HUES48 (cell line): ENCODE measurements at regions not wholly inside any gene's neighbourhood (a gene's known extent, or its start where the extent isn't known, plus 50 kb on each side); places are given as distances from the start of the nearest gene placed in this dataset.

Source experiments
- H3K27ac ChIP-seq: one replicate; pipeline ENCODE4 v1.7.0; 2013; ENCODE audit warnings: low read depth, low read length, inconsistent platforms
- H3K27me3 ChIP-seq: 2 replicates; pipeline ENCODE4 v1.6.1; 2013; ENCODE audit warnings: mild to moderate bottlenecking, low read length; ENCODE audit not compliant: control insufficient read depth, insufficient read depth
- H3K36me3 ChIP-seq: 2 replicates; pipeline ENCODE4 v1.6.1; 2013; ENCODE audit warnings: low read length; ENCODE audit not compliant: control insufficient read depth, insufficient read depth
- H3K4me1 ChIP-seq: 2 replicates; pipeline ENCODE4 v1.6.1; 2013; ENCODE audit warnings: mild to moderate bottlenecking, low read length; ENCODE audit not compliant: control insufficient read depth, insufficient read depth
- H3K4me3 ChIP-seq: 2 replicates; pipeline ENCODE4 v1.5.1; 2013; ENCODE audit warnings: mild to moderate bottlenecking, low read depth, low read length
- H3K9ac ChIP-seq: 2 replicates; pipeline ENCODE4 v1.6.1; 2013; ENCODE audit warnings: mild to moderate bottlenecking, low read depth, low read length, moderate library complexity
- H3K9me3 ChIP-seq: 2 replicates; pipeline ENCODE4 v1.6.1; 2013; ENCODE audit warnings: low read length; ENCODE audit not compliant: control insufficient read depth, insufficient read depth

DNA sequence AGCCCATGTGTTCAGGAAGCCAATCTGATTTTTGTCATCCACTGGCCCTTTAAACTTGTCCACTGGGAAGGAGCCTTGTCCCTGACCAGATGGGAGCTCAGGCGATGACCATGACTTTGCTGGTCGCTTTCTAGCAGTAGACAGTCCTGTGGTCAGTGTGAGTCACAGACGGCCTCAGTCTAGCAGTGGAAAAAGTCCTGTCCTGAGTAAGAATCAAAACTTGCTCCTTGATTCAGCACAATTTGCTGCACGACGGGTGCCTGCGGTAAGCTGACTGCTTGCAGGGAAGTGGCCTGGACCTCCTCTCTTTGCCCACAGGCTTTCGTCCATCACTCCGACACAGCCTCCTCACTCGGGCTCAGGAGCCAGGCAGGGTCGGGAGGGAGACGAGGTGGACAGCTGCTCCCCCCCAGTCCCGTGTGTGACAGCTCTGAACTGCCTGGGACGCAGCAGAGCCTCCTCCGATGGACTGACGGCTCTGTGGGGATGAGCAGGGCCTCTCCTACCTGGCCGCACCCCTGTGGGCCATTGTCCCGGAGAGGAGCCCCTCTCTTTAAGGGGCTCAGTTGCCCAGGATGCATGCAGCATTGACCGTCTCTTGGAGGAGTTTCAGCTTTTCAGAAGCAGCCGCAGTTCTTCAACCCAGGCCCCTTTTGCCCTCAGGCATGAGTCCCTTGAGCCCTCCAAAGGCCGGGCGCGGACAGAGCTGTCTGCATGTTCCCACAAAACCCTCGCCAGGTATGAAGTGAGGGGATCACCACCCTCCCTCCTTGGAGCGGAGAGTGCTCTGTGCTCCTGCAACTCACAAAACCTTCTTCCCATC lies 209.2 kb downstream of the ANKRD60 start:
- no peaks in the 10 kb centered on the region for H3K4me1 ChIP-seq
- H3K27me3 ChIP-seq = no peaks in the 10 kb centered on the region
- H3K4me3 ChIP-seq = no peak overlapping the region
- H3K9me3 ChIP-seq = no peaks in the 10 kb centered on the region
- H3K36me3 ChIP-seq = no peaks in the 10 kb centered on the region
- H3K27ac ChIP-seq = no peak overlapping the region
- no peak overlapping the region for H3K9ac ChIP-seq

DNA sequence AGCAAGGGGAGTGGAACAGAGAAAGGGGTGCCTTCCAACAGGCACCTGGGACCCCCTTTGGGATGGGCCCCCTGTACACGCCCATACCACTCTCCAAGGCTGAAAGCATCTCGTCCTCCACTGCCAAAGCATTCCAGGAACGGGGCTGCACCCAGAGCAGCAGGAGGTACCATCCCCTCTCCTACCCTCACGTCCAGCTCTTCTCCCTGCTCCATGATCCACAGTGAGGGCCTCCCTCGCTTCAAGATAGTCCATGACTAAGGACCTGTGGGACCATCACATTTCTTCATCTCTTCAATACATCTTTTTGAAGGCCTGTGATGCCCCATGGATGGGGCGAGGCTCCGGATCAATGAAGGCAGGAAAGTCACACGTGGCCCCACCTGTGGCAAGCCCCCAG lies 209.9 kb downstream of the ANKRD60 start:
- no peaks in the 10 kb centered on the region for H3K9me3 ChIP-seq
- H3K27me3 ChIP-seq = no peaks in the 10 kb centered on the region
- H3K27ac ChIP-seq = no peak overlapping the region
- H3K9ac ChIP-seq = no peak overlapping the region
- no peaks in the 10 kb centered on the region for H3K36me3 ChIP-seq
- no peak overlapping the region for H3K4me3 ChIP-seq
- no peaks in the 10 kb centered on the region for H3K4me1 ChIP-seq

DNA sequence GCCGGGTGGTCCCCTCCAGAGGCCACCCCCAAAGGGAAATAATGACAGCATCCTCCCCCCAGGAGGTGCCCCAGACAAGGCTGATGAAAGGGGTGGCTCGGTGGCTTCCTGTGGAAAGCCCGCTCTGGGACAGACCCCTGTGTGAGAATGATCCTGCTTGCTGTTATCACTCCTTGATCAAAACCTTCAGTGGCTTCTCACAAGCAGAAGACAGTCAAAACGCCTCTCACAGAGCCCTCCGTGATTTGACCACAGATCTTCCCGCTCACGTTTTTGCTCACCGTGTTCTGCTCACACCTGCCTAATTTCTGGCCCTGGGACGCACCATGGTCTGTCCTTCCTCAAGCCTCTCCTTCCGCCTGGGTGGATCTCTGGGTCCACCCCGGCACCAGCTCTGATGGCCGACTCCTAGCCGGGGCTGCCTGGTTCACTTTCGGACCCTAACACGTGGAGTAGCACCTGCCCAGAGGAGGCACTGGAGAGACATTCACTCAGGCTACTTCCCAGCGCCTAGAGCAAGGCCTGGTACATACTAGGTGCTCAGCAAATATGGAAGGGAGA lies 210.4 kb downstream of the ANKRD60 start:
- Histone ChIP-seq H3K9ac (no peak overlapping the region), H3K4me1 (no peaks in the 10 kb centered on the region), H3K27ac (no peak overlapping the region), H3K36me3 (no peaks in the 10 kb centered on the region), H3K27me3 (no peaks in the 10 kb centered on the region), H3K4me3 (no peak overlapping the region), H3K9me3 (no peaks in the 10 kb centered on the region)

DNA sequence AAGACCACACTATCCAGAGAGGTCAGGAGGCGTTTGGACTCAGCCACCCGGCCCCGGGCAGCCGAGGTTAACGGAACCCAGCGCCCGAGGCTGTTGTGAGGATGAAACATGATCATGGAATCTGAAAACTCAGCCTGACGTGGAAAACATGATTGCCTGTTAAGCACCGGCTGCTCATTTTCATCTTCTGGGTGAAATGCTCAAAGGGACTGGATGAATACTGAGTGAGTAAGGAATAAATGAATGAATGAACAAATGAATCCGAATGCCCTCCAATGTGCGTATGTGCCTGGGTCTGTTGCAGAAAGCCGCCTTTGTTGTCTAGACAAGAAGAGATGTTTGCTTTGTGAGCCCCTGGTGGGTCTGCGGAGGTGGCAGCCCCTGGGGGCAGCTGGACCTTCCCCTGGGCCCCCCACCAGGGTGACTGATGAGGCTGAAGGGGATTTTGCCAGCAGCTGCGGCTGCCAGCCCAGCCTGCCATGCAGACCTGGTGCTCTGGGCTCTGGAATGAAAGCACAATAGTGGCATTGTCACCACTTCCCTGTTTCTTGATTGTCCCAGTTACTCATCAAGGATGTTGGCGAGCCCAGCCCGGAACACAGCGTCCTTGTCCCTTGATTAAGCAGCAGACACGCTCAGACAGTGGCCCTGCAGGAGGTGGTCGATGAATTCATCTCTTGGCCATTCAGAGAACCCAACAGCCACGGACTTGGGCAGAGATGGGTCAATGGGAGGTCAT lies 211.1 kb downstream of the ANKRD60 start:
- Histone ChIP-seq H3K27ac (no peak overlapping the region), H3K4me1 (no peaks in the 10 kb centered on the region), H3K4me3 (no peak overlapping the region), H3K9me3 (no peaks in the 10 kb centered on the region), H3K36me3 (no peaks in the 10 kb centered on the region), H3K27me3 (no peaks in the 10 kb centered on the region), H3K9ac (no peak overlapping the region)

DNA sequence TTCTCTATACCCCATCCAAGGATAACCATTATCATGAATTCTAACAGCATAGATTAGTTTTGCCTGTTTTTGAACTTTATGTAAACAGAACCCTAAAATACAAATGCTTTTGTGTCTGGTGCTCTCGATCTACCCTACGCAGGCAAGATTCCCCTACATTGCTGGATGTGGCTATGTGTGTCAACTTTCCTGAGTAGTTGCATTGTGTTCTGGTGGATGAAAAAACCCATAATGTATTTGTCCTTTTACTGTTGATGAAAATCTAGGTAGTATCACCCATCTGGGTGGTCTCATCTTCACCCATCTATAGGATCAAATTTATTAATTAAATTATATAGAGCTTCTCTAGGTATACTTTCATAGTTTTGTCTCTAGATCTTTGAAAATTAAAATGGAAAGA lies 211.7 kb downstream of the ANKRD60 start:
- Histone ChIP-seq H3K36me3 (no peaks in the 10 kb centered on the region), H3K9me3 (no peaks in the 10 kb centered on the region), H3K27ac (no peak overlapping the region), H3K4me1 (no peaks in the 10 kb centered on the region), H3K9ac (no peak overlapping the region), H3K4me3 (no peak overlapping the region), H3K27me3 (no peaks in the 10 kb centered on the region)

DNA sequence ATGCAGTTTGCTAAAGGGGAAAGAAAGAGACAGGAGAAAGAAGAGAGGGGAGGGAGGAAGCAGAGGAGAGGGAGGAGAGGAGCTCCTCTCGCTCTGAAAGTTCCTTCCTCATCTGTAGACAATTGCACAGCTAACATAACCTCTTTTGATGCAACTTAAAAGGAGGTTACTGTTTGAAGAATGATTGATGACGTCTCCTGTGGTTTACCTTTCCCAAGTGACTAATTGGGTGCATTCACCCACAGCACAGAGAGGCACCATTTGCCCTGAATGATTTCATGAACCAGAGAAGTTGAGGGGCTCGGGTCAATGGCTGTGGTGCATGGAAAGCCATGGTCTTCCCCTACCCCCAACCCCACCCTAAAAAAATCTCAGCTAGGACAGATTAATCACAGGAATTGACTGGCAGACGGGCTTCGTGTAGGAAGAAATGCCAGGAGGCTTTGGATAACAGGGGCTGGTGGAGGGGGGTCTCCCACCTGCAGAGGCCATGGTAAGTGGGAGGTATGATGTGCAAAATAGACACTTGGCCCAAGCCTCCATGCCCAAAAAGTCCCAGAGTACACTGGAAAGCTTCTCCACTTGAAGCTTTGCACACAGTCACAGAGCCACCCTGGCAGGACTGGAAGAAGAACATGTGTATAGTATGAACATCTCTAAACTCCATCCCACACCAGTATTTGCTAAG lies 213.7 kb downstream of the ANKRD60 start:
- H3K27me3 ChIP-seq = no peaks in the 10 kb centered on the region
- H3K9ac ChIP-seq = no peak overlapping the region
- H3K36me3 ChIP-seq = no peaks in the 10 kb centered on the region
- no peak overlapping the region for H3K27ac ChIP-seq
- no peaks in the 10 kb centered on the region for H3K9me3 ChIP-seq
- no peaks in the 10 kb centered on the region for H3K4me1 ChIP-seq
- H3K4me3 ChIP-seq = no peak overlapping the region

DNA sequence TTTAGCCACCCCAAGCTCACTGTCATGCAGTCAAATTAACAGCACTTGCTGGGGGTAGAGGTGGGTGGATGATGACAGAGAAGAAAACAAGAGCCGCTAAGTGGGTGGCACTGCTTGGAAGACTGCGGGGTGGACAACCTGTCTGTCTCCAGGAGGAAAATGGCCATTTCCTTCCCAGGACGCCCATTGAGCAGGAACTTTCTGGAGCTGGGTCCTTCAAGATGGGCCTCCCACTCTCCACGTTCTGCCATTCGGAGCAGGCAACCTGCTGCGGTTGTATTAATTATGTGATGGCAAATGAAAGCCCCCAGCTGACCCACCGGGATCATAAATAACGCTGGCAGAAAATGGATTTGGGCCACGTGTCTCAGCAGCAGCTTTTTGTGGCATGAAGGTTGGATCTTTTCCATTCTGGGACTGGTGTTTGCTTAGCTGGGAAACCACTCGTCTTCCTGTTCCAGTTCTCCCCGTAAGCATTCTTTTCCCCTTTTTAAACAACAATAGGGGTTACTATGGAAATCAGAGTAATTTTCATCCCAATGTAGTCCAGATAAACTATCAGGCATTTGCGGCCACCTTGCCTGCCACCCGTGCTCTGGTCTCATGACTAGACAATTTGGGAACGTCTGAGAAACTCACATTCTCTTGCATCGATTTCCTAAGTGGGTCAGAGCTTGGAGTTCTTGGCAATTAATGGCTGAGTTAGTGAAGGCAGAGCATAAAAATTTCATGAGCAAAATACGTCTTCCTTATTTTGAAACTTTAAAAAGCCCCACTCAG lies 215.5 kb downstream of the ANKRD60 start:
- no peaks in the 10 kb centered on the region for H3K36me3 ChIP-seq

DNA sequence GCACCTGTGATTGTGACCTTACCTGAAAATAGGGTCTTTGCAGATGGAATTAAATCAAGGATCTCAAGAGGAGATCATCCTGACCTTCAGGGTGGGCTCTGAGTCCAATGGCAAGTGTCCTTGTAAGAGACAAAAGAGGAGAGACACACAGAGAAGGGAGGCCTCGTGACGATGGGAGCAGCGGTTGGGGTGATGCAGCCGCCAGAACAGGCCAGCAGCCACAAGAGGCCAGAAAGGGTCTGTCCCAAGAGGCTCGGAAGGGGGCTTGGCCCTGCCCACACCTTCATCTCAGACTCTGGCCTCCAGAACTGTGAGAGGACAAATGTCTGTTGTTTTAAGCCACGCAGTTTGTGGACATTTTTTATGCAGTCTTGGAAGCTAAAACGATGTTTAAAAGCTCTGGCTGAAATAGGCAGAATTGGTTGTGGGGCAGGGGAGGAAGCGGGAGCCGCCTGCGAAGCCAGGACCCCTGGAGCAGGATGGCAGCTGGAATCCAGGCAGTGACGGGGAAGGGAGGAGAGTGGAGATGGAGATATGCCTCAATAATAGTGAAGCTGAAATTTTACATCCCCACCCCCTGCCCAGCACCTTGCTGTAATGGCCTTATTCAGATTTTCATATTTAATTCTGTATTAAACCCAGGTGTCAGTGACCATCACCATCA lies 216.4 kb downstream of the ANKRD60 start:
- H3K4me1 ChIP-seq = no peaks in the 10 kb centered on the region
- no peak overlapping the region for H3K9ac ChIP-seq
- no peaks in the 10 kb centered on the region; the same call in 1 of the 2 replicates for H3K27me3 ChIP-seq
- no peak overlapping the region for H3K27ac ChIP-seq
- no peaks in the 10 kb centered on the region for H3K36me3 ChIP-seq
- no peaks in the 10 kb centered on the region for H3K9me3 ChIP-seq
- no peak overlapping the region for H3K4me3 ChIP-seq

More for the DNA sequence above, 215.5 kb downstream of the ANKRD60 start:
- Histone ChIP-seq H3K4me3 (no peak overlapping the region), H3K27me3 (no peaks in the 10 kb centered on the region; the same call in 1 of the 2 replicates), H3K9ac (no peak overlapping the region), H3K4me1 (no peaks in the 10 kb centered on the region), H3K9me3 (no peaks in the 10 kb centered on the region), H3K27ac (no peak overlapping the region)

DNA sequence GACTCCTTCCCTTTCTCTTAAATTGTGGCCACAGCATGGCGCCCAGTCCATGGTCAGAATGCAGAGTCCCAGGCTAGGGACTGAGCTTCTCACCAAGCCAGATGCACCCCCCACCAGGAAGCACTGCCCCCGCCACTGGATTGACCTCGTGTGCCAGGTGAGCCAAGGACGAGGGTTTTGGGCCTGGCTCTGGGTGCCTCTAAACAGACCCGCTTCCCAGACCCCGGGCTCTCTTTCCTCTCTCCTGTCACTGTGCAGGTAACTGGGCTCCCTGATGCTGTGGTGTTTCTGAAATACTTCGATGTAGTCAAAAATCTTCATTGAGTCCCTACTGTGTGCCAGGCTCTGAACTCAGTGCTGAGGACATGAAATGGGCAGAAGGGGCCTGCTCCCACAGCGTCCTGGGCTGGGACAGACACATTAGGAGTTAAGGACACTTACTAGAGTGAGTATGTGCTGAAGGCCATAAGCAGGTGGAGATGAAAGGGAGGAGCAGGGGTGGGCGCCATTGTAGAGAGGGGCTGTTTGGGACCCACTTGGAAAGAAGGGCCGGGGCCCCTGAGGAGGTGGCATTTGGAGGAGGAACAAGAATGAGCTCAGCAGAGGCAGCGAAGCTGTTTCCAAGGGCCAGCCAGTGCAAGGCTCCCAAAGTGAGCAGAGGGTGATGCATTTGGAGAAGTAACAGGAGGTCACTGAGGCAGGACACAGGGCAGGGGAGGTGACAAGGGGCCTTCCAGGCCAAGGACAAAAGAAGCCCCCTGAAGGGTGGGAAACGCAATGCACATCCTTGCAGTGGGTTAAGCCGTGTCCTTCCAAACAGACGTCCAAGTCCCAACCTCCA lies 217.1 kb downstream of the ANKRD60 start:
- no peak overlapping the region for H3K4me3 ChIP-seq
- no peaks in the 10 kb centered on the region for H3K36me3 ChIP-seq
- H3K9ac ChIP-seq = no peak overlapping the region
- no peaks in the 10 kb centered on the region; the same call in 1 of the 2 replicates for H3K27me3 ChIP-seq
- no peaks in the 10 kb centered on the region for H3K4me1 ChIP-seq
- H3K9me3 ChIP-seq = no peaks in the 10 kb centered on the region
- H3K27ac ChIP-seq = no peak overlapping the region
